Activated CD8-positive, alpha-beta memory T cell treated with anti-CD3 and anti-CD28 coated beads, Interleukin-2, amount 50 U/mL, for 4 hours (primary cell): ENCODE measurements at regions not wholly inside any gene's neighbourhood (a gene's known extent, or its start where the extent isn't known, plus 50 kb on each side); places are given as distances from the start of the nearest gene placed in this dataset.
"Not testable (repeated sequence)": the region's sequence is repeated elsewhere in the genome, so short reads cannot be mapped to it uniquely, and the experiment has no call there.

ENCODE experiments used
- DNase-seq: peaks from one replicate; pipeline ENCODE4 v3.0.0-alpha.2; 2020

GRCh38 chr4:27888505-27888904 is 1027.9 kb downstream of the STIM2 start:
- DNase-seq: no peak

DNA sequence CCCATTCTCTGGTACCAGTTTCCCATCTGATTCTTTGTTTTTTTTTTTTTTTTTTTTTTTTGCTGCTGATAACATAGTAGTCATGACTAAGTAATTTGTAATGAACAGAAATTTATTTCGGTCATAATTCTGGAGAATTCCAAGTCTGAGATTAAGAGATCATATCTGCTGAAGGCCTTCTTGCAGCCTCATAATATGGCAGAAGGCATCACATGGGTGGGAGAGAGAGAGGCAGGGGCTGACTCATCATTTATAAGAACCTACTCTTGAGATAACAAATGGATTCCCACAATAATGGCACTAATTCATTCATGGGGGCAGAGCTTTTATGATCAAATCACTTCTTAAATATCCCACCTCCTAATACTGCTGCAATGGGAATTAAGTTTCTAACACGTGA is 1034.3 kb downstream of the STIM2 start:
- no peak for DNase-seq

DNA sequence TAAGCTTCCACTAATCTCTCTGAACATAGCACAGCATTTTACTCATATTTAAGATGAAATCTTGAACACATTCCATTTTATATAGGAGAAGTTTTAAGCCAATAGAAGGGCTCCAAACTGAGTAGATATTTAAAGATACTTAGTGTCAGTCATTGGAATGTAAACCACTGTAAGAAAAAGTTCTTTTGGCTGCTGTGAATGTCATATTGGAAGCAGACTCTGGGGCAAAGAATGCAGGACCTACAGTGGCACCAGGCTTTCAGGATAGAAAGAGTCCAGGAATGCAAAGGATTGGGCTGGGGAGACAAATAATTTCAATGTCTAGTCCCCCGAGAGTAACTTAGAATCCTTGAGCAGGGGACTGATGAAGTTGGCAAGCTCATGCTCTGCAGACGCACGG is 1047.7 kb downstream of the STIM2 start:
- DNase-seq: no peak

- DNase-seq: no peak
These were observed 1049.6 kb downstream of the STIM2 start for GRCh38 chr4:27910227-27910626.

DNA sequence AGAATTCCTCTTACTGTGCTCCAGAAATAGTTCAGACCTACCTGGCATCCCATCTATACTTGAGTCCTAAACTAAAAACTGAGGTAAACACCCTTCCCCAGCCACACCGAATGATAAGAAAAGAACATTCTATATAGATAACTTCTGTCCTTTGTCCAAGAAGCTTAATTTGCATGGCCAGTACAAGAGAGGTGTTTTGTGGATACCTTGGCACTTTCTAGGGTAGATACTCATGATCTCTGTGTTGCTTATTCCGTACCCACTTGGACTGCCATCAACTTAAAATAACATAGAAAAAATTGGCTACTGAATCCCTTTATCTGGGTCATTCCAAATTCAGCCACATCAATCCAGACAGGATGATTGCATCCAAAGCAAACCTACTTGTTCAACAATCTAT is 1050.4 kb downstream of the STIM2 start:
- DNase-seq: no peak

DNA sequence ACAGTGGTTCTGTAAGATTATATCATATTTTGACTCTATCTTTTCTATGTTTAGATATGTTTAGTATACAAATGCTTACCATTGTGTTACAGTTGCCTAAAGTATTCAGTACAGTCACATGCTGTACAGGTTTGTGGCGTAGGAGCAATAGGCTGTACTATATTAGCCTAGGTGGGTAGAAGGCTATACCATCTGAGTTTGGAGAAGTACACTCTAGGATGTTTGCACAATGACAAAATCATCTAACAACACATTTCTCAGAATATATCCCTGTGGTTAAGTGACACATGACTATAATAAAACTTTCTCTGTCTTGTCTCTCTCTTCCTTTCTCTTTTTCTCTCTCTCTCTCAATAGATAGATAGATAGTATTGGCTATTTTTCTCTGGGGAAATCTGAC is 1053.1 kb downstream of the STIM2 start:
- DNase-seq: no peak

- no peak for DNase-seq
These were observed 1055.2 kb downstream of the STIM2 start for GRCh38 chr4:27915822-27916221.

DNA sequence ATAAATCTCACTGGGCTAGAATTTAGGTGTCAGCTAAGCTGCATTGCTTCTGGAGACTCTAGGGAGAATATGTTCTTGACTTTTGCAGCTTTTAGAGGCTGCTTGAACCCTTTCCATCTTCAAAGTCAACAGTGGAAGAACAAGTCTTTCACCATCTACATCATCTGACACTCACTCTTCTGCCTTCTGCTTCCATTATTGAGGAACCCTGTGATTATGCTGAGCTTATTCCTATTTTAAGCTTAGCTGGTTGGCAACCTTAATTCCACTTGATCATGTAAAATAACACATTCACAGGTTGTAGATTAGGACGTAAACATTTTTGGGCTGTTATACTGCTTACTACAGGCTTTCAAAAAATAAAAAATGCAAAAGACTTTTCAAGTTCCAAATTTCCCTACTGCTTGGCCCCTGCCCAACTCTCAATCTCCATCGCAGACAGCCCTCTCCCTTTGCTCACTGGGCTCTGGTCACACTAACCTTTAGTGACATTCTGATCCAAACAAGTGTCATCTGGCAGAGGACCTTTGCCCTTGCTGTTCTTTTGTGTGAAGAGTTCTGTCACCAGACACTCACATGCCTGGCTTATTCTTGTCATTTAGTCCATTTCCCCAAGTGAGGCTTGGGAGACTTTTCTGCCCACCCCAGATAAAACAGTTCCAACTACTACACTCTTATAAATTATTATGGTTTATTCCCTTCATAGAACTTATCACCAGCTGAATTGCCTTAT is 1056.0 kb downstream of the STIM2 start:
- no peak for DNase-seq

DNA sequence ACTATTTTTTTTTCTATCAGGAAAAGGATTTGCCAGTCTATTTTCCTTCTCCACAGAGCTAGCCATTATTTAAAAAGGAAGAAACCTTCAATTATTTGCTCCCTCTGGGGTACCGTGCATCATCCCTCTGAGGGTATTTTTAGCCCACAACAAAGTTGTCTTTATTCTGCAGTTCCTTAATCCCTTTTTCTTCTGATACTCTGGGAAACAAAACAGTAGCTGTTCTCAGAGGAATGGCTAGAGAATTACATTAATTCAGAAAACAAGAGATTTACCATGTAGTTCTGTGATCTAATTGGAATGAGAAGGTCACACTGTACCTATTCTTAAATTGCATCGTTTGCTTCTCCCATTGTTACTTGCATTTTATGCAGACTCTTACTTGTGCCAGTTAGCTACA is 1056.7 kb downstream of the STIM2 start:
- no peak for DNase-seq

DNA sequence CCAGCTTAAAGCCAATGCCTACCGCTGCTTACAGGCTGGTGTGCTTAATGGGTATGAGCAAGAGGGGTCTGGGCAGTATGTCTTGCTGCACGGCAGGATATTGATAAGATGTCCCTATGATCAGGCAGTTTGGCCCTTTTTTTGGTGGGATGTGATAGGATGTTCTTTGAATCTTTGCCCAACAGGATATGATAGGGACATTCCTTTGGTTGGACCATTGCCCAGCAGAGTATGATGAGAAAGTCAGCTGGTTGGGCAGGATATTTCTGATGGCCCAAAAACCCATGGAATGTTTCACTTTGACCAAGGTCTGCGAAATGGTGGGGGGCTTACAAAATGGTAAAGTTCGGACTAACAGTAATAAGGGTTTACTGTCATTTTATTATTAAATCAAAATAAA is 1060.6 kb downstream of the STIM2 start:
- DNase-seq: no peak

DNA sequence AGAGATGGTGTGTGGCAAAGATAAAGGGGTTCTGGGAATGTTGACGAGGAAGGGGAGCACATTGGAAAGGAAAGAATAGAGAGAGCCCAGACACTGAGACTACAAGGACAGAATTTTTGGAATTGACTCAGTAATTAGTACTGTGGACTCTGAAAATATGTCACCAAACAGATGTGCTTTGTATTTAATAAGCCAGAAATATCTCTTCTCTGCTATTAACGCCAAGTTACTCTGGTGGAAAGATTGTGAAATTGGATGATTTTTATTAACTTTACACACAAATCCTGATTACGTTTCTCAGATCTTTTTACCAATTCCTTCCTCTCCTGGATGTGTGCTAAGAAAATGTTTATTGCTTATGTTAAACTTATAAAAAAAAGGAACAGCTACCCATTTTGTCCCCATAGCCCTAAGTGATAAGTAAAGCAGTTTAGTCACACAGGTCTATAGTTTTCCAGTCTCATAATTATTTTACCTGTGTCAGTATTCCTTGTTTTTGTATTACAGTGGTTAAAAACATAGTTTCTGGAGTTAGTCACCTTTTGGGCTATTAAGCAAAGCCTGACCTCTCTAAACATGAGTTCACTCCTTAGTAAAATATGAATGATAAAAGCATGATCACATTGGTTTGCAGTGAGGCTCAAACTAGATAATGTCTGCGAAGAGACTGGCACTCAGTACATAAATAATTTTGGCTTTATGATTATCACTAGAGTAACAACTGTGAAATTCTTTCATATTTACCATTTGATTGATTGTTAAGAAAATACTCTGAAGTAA is 1068.3 kb downstream of the STIM2 start:
- DNase-seq: no peak

DNA sequence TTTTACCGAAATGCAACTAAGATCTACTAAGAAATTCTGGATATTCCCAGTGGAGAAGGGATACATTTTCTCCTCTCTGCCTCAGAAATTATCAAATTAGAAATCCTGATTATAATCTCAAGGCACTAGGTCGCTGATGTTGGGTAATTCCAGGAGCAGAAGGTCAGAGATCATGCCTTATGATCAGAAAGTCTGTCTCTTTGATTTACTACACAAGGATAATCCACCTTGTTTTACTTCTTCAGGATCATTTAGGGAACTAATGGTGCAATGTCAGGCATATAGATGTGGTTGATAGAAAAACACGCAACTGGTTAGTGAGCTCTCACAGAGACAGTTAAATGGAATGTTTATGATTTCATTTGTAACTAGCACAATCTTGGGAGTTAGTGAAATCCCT is 1069.7 kb downstream of the STIM2 start:
- DNase-seq: no peak

GRCh38 chr4:27930976-27931375 is 1070.3 kb downstream of the STIM2 start:
- DNase-seq: no peak

- no peak for DNase-seq
These were observed 1070.9 kb downstream of the STIM2 start for GRCh38 chr4:27931584-27931983.

- no peak for DNase-seq
These were observed 1074.2 kb downstream of the STIM2 start for GRCh38 chr4:27934871-27935270.

- no peak for DNase-seq
These were observed 1086.2 kb downstream of the STIM2 start for GRCh38 chr4:27946799-27947198.

DNA sequence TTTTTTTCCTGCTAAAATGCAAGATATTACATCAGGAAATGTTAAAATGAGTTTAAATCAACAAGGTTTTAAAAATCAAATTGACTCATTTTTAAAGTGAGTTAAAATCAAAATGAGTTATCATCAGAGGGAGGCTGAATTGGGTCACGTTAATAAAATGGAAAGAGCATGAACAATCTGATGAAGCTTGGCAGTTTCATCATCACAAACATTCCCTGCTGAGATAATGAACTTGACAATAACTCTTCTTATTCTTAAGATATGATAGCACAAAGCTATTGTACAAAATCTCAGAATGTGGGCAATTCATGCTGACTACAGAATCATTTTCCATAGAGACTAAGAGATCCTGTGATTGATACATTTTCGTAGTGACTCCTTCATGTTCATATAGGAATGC is 1086.7 kb downstream of the STIM2 start:
- DNase-seq: no peak

DNA sequence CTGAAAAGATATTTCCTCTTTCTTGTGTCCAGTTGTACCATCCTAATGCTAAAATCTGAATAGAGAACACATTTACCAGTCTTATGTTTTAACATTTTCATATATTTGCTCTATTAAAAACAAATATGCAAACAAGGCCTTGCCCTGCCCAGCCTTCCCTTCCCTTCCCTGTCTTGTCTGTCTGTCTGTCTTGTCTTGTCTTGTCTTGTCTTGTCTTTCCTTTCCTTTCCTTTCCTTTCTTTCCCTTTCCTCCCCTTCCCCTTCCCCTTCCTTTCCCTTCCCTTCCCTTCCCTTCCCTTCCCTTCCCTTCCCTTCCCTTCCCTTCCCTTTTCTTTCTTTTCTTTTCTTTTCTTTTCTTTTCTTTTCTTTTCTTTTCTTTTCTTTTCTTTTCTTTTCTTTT is 1103.5 kb downstream of the STIM2 start:
- no peak for DNase-seq

DNA sequence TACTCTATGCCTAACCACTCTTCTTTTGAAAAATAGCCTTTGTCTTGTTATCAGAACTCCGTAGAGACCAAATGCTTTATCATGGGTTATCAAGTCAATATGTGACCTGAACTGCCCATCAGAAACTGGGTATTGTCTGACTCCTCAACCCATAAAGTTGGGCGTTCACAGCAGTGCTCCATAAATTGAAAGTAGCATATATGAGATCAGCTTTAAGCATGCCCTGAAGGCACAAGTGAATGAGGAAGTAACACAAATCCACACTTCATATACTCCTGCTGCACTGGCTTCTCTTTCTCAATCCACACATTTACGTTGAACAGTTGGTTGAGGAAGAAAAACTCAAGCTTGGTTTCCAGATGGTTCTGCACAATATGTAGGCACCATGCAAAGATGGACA is 1106.0 kb downstream of the STIM2 start:
- DNase-seq: no peak

DNA sequence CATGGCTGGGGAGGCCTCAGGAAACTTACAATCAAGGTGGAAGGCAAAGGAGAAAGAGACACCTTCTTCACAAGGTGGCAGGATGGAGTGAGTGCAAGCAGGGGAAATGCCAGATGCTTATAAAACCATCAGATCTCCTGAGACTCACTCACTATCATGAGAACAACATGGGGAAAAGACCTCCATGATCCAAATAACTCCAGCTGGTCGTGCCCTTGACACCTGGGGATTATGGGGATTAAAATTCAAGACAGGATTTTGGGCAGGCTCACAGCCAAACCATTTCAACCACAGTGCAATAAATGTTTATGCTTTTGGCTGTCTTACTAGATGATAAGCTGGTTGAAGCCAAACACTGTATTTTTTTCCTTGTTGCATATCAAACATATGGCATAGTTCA is 1112.4 kb downstream of the STIM2 start:
- no peak for DNase-seq

DNA sequence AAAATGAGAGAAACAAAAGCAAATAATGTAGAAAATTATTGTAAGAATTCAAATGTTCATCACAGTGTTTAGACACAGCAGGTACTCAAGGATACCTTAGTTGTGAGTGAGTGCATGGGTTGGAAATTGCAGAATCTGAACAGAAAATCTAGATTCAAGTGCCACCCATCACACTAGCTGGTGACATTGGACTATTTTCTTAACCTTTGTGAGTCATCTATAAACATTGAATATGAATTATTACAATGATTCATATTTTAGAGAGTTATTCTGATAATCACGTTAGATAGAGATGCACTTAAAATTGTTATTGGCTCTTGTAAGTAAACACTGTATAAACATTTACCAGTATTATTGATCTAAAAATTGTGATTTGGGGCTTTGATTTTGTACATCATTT is 1113.1 kb downstream of the STIM2 start:
- DNase-seq: no peak

- no peak for DNase-seq
These were observed 1113.7 kb downstream of the STIM2 start for GRCh38 chr4:27974339-27974738.

- DNase-seq: not testable (repeated sequence)
These were observed 1114.2 kb downstream of the STIM2 start for GRCh38 chr4:27974881-27975280.

DNA sequence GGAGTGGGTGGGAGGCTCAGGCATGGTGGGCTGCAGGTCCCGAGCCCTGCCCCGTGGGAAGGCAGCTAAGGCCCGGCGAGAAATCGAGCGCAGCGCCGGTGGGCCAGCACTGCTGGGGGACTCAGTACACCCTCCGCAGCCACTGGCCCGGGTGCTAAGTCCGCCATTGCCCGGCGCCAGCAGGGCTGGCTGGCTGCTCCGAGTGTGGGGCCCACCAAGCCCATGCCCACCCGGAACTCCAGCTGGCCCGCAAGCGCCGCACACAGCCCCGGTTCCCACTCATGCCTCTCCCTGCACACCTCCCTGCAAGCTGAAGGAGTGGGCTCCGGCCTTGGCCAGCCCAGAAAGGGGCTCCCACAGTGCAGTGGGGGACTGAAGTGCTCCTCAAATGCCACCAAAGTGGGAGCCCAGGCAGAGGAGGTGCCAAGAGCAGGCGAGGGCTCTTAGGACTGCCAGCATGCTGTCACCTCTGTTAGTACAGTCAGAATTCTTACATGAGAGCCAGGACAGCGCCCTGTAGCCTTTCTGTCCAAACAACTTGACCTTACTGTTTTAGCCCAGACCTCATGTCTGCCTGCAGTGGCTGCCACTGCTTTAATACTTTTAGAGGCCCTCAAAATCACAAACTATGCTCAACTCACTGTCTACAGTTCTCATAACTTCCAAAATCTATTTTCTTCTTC is 1117.9 kb downstream of the STIM2 start:
- DNase-seq: not testable (repeated sequence)
